PC-9 (cell line): ENCODE measurements at regions not wholly inside any gene's neighbourhood (a gene's known extent, or its start where the extent isn't known, plus 50 kb on each side); places are given as distances from the start of the nearest gene placed in this dataset.
"Not testable (repeated sequence)": the region's sequence is repeated elsewhere in the genome, so short reads cannot be mapped to it uniquely, and the experiment has no call there.

Experiments used
- BruUV-seq: library from RNA; stranded (reverse); fragments of 400-500 nt; replicated peaks from 2 replicates; lab custom pipeline; 2021; lab: Mats Ljungman, UMichigan
- CTCF ChIA-PET: fragments of 300-600 bp; sonication (Branson Sonifier 250); formaldehyde crosslinking; loops from one replicate; lab custom pipeline; 2022; ENCODE audit warnings: antibody characterized with exemption; lab: Charles Lee
- POLR2A ChIA-PET: fragments of 300-600 bp; sonication (Branson Sonifier 250); formaldehyde crosslinking; loops from one replicate; lab custom pipeline; 2022; ENCODE audit warnings: antibody characterized with exemption; ENCODE audit not compliant: unreplicated experiment; lab: Charles Lee
- DNase-seq, 2 experiments: peaks; one replicate each; pipeline versions ENCODE4 v3.0.0 to v3.0.0-alpha.2; 2015 to 2022; ENCODE audit warnings: mixed read lengths in 1 of 2
- H2AFZ ChIP-seq: fragments of 200-600 bp; sonication (generic); 2 replicates; pipeline ENCODE4 v1.8.1; 2017; ENCODE audit warnings: antibody characterized with exemption
- H3F3A ChIP-seq: fragments of 200-600 bp; sonication (generic); 2 replicates; pipeline ENCODE4 v1.8.1; 2017; ENCODE audit warnings: antibody characterized with exemption, mild to moderate bottlenecking, low read depth; ENCODE audit not compliant: insufficient read depth
- H3K27ac ChIP-seq: fragments of 200-600 bp; sonication (generic); 2 replicates; pipeline ENCODE4 v1.6.1; 2016; ENCODE audit warnings: mixed run types
- H3K27me3 ChIP-seq: fragments of 200-600 bp; sonication (generic); 2 replicates; pipeline ENCODE4 v1.6.1; 2016; ENCODE audit warnings: low read depth, mixed run types; ENCODE audit not compliant: insufficient read depth
- H3K36me3 ChIP-seq: fragments of 200-600 bp; sonication (generic); 2 replicates; pipeline ENCODE4 v1.6.1; 2016; ENCODE audit warnings: low read depth, mixed run types
- H3K4me1 ChIP-seq: fragments of 200-600 bp; sonication (generic); replicated peaks from 2 replicates; pipeline ENCODE4 v1.6.1; 2016; ENCODE audit warnings: mixed run types; ENCODE audit not compliant: insufficient read depth
- H3K4me2 ChIP-seq: fragments of 200-600 bp; sonication (generic); 2 replicates; pipeline ENCODE4 v1.6.1; 2017; ENCODE audit warnings: mixed run types
- H3K4me3 ChIP-seq: fragments of 200-600 bp; sonication (generic); 2 replicates; pipeline ENCODE4 v1.6.1; 2016; ENCODE audit warnings: mixed run types
- H3K79me2 ChIP-seq: fragments of 200-600 bp; sonication (generic); 2 replicates; pipeline ENCODE4 v1.6.1; 2017; ENCODE audit warnings: low read depth, mixed run types
- H3K9me2 ChIP-seq: fragments of 200-600 bp; sonication (generic); 2 replicates; pipeline ENCODE4 v1.8.1; 2017; ENCODE audit warnings: mild to moderate bottlenecking; ENCODE audit not compliant: insufficient read depth
- H3K9me3 ChIP-seq: fragments of 200-600 bp; sonication (generic); 2 replicates; pipeline ENCODE4 v1.8.1; 2016; ENCODE audit warnings: low read depth; ENCODE audit not compliant: insufficient read depth
- H4K20me1 ChIP-seq: fragments of 200-600 bp; sonication (generic); 2 replicates; pipeline ENCODE4 v1.8.1; 2017; ENCODE audit not compliant: insufficient read depth
- CTCF ChIP-seq: fragments of 200-600 bp; sonication (generic); conservative IDR thresholded peaks from 2 replicates; pipeline ENCODE4 v1.6.1; 2017; ENCODE audit warnings: mixed run types, antibody characterized with exemption, mild to moderate bottlenecking, moderate library complexity
- EZH2 ChIP-seq: fragments of 200-600 bp; sonication (generic); IDR thresholded peaks from 2 replicates; pipeline ENCODE4 v1.8.0; 2017; ENCODE audit warnings: antibody characterized with exemption, low read depth
- intact Hi-C: fragments of 100-400 bp; cut with micrococcal nuclease; formaldehyde crosslinking; loops from one replicate; pipeline ENCODE4 v1.10.0; 2022; ENCODE audit not compliant: unreplicated experiment

DNA sequence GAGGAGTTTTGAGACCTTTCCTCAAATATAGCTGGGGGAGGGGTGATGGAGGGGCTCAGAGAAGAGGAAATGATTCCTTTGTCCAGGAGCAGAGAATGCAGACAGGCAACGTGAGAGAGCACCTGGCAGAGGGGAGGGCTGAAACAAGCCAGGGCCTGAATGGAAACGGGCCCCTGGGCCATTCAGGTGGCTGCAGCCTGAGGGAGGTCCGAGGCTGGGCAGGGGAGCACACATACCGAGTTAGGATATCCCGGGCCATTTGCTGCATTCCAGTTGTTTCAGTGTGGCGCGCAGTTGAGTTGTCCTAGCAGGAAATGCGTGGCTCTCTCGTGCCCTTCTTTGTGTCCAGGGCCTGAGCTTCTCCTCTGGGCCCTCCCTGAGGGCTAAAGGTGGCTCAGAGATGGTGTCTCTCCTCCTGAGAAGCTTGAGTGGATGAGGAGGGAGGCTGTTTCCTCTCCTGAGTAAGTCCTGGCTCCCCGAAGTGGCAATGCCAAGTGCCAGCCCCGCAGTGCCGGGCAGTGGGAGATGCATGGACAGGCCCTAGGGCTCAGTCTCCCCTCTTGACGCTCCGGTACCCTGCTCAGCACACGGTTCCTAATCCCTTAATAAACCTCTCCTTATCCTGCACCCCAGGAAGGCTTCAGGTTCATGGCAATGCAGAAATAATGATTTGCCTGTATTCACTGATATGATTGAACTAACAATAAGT lies 85.5 kb upstream of the VRK1 start:
- TF ChIP-seq EZH2 (no peak), CTCF (no peak)
- BruUV-seq = no TSS peak
- Histone ChIP-seq H3K27ac (no peak overlapping the region), H3K27me3 (peaks cover 31% of the 10 kb centered on the region), H3K9me2 (no peaks in the 10 kb centered on the region), H4K20me1 (no peaks in the 10 kb centered on the region), H3K9me3 (no peaks in the 10 kb centered on the region), H2AFZ (no peak overlapping the region), H3F3A (no peaks in the 10 kb centered on the region), H3K4me3 (no peak overlapping the region), H3K4me2 (no peak overlapping the region), H3K4me1 (no peaks in the 10 kb centered on the region), H3K79me2 (no peaks in the 10 kb centered on the region), H3K36me3 (no peaks in the 10 kb centered on the region)
- ChIA-PET POLR2A (no interaction called here), CTCF (no interaction called here)
- intact Hi-C loops = no loop called here
- DNase-seq = no peak

GRCh38 chr14:96713426-96713825 lies 83.8 kb upstream of the VRK1 start:
- no peak overlapping the region for H2AFZ ChIP-seq
- H3K4me2 ChIP-seq = no peak overlapping the region
- no peaks in the 10 kb centered on the region for H3K79me2 ChIP-seq
- ChIA-PET POLR2A (no interaction called here), CTCF (no interaction called here)
- TF ChIP-seq EZH2 = no peak
- H3K27ac ChIP-seq = no peak overlapping the region
- DNase-seq = no peak
- intact Hi-C loops = no loop called here
- H3F3A ChIP-seq = no peaks in the 10 kb centered on the region
- H3K36me3 ChIP-seq = no peaks in the 10 kb centered on the region
- H3K4me3 ChIP-seq = no peak overlapping the region
- H4K20me1 ChIP-seq = no peaks in the 10 kb centered on the region
- no TSS peak for BruUV-seq
- no peaks in the 10 kb centered on the region for H3K4me1 ChIP-seq
- peaks cover 15% of the 10 kb centered on the region for H3K27me3 ChIP-seq
- no peaks in the 10 kb centered on the region for H3K9me2 ChIP-seq
- H3K9me3 ChIP-seq = no peaks in the 10 kb centered on the region

- peaks cover 23% of the 10 kb centered on the region for H3K27me3 ChIP-seq
- intact Hi-C loops, H3K4me3 ChIP-seq, H3K36me3 ChIP-seq, H3K9me2 ChIP-seq, POLR2A ChIA-PET, H3F3A ChIP-seq, H3K4me2 ChIP-seq, BruUV-seq, CTCF ChIA-PET, H4K20me1 ChIP-seq, H3K79me2 ChIP-seq, H2AFZ ChIP-seq, H3K4me1 ChIP-seq, H3K27ac ChIP-seq, H3K9me3 ChIP-seq, DNase-seq: not testable (repeated sequence)
Measured at GRCh38 chr14:96714537-96714936, 82.6 kb upstream of the VRK1 start.

DNA sequence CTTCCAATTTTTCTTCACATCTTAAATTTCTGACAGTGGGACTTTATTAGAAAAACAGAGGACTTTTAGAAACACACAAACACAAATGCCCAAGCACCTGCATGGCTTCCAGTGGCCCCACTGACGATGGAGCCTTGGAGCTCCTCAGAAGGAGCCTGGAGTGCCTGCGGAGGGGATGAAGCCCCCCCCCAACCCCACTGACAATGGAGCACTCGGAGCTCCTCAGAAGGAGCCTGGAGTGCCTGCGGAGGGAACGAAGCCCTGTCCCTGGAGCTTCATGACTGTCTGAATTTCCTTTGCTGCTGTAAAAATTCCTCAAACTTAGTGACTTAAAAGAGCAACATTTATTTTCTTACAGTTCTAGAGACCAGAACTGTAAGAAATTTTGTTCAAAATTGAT lies 80.1 kb upstream of the VRK1 start:
- BruUV-seq = no TSS peak
- POLR2A ChIA-PET = no interaction called here

More for the DNA sequence above, 80.1 kb upstream of the VRK1 start:
- Histone ChIP-seq H2AFZ (no peak overlapping the region), H3K27me3 (peaks cover 31% of the 10 kb centered on the region), H3K4me3 (no peak overlapping the region), H4K20me1 (no peaks in the 10 kb centered on the region), H3K27ac (no peak overlapping the region), H3F3A (no peaks in the 10 kb centered on the region), H3K4me1 (no peaks in the 10 kb centered on the region), H3K9me2 (no peaks in the 10 kb centered on the region), H3K9me3 (no peaks in the 10 kb centered on the region), H3K79me2 (no peaks in the 10 kb centered on the region), H3K4me2 (no peak overlapping the region), H3K36me3 (no peaks in the 10 kb centered on the region)
- DNase-seq = no peak
- CTCF ChIA-PET = no interaction called here
- intact Hi-C loops = no loop called here
- TF ChIP-seq EZH2 (no peak), CTCF (no peak)
